ENCODE measurements at regions not wholly inside any gene's neighbourhood (a gene's known extent, or its start where the extent isn't known, plus 50 kb on each side); places are given as distances from the start of the nearest gene placed in this dataset.
"Not testable (repeated sequence)": the region's sequence is repeated elsewhere in the genome, so short reads cannot be mapped to it uniquely, and the experiment has no call there.

GRCh38 chr3:106485217-106485616 lies 616.4 kb upstream of the CBLB start:
- intact Hi-C loops (cut with DNase I, micrococcal nuclease) = no loop called here

GRCh38 chr3:106485802-106486201 lies 617.0 kb upstream of the CBLB start:
- Histone ChIP-seq H3K4me1 (ENCODE audit: low read depth) (no peaks in the 10 kb centered on the region), H3K36me3 (ENCODE audit: low read depth) (no peaks in the 10 kb centered on the region), H3K9me3 (no peaks in the 10 kb centered on the region), H3K4me3 (no peak overlapping the region)
- intact Hi-C loops (cut with DNase I, micrococcal nuclease) = no loop called here
- ATAC-seq (no peak), DNase-seq (no peak)
- TF ChIP-seq, protein P1, sequence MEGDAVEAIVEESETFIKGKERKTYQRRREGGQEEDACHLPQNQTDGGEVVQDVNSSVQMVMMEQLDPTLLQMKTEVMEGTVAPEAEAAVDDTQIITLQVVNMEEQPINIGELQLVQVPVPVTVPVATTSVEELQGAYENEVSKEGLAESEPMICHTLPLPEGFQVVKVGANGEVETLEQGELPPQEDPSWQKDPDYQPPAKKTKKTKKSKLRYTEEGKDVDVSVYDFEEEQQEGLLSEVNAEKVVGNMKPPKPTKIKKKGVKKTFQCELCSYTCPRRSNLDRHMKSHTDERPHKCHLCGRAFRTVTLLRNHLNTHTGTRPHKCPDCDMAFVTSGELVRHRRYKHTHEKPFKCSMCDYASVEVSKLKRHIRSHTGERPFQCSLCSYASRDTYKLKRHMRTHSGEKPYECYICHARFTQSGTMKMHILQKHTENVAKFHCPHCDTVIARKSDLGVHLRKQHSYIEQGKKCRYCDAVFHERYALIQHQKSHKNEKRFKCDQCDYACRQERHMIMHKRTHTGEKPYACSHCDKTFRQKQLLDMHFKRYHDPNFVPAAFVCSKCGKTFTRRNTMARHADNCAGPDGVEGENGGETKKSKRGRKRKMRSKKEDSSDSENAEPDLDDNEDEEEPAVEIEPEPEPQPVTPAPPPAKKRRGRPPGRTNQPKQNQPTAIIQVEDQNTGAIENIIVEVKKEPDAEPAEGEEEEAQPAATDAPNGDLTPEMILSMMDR (IDR thresholded peaks at IDR 0.05) = no peak

More at GRCh38 chr3:106485217-106485616, 616.4 kb upstream of the CBLB start:
- ATAC-seq (no peak), DNase-seq (no peak)
- TF ChIP-seq, protein P1 (IDR thresholded peaks at IDR 0.05) = no peak
- Histone ChIP-seq H3K4me3 (no peak overlapping the region), H3K4me1 (ENCODE audit: low read depth) (no peaks in the 10 kb centered on the region), H3K36me3 (ENCODE audit: low read depth) (no peaks in the 10 kb centered on the region), H3K9me3 (no peaks in the 10 kb centered on the region)

DNA sequence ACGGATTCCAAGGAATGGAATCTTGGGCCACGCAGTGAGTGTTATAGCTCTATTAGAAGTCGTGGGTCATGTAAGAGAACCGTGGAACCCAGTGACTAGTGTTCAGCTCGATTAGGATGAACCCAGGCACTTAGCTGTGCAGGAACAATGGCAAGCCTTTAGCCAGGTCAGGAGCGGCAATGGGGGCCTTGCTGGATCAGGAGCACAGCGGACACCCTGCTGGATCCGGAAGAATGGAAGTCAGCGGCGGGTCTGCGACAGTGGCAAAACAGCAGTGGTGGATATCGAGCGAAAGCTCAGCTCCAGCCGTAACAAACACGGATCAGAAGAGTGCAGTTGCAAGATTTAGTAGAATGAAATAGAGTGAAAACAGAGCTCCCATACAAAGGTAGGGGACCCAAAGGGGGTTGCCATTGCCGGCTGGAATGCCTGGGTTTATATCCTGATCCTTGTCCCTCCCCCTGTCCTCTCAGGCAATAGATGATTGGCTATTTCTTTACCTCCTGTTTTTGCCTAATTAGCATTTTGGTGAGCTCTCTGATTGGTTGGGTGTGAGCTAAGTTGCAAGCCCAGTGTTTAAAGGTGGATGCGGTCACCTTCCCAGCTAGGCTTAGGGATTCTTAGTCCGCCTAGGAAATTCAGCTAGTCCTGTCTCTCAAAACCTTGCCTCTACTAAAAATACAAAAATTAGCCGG lies 618.3 kb upstream of the CBLB start:
- H3K36me3 ChIP-seq (ENCODE audit: low read depth); H3K4me3 ChIP-seq; ATAC-seq; intact Hi-C loops (cut with DNase I, micrococcal nuclease); H3K4me1 ChIP-seq (ENCODE audit: low read depth); DNase-seq; H3K9me3 ChIP-seq: not testable (repeated sequence)

DNA sequence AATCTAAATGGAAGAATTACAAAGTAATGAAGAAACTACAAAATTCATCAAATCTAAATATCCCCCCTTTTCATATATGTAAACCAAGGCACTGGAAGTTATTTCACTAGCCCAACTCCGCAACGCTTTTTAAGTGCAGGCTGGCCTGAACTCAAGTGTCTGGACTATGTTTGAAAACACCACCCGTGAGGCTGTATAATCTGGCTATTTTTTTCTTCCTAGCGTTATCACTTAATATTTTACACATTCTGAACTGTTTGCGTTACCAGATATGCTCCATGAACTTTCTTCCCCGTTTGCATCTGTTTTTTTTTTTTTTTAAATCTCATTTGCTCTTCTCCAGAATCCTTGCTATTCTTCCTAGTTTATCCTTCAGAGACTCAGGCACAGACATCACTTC lies 619.5 kb upstream of the CBLB start:
- no peaks in the 10 kb centered on the region for H3K4me1 ChIP-seq (ENCODE audit: low read depth)
- ATAC-seq = no peak
- no peak overlapping the region for H3K4me3 ChIP-seq
- TF ChIP-seq, protein P1 (IDR thresholded peaks at IDR 0.05) = no peak
- no peak for DNase-seq
- H3K9me3 ChIP-seq = no peaks in the 10 kb centered on the region
- no peaks in the 10 kb centered on the region for H3K36me3 ChIP-seq (ENCODE audit: low read depth)
- intact Hi-C loops (cut with DNase I, micrococcal nuclease) = no loop called here

GRCh38 chr3:106491796-106492195 lies 623.0 kb upstream of the CBLB start:
- Histone ChIP-seq H3K36me3 (ENCODE audit: low read depth) (no peaks in the 10 kb centered on the region), H3K4me3 (no peak overlapping the region), H3K4me1 (ENCODE audit: low read depth) (no peaks in the 10 kb centered on the region), H3K9me3 (no peaks in the 10 kb centered on the region)
- TF ChIP-seq, protein P1 (IDR thresholded peaks at IDR 0.05) = no peak
- ATAC-seq (no peak), DNase-seq (no peak)
- intact Hi-C loops (cut with DNase I, micrococcal nuclease) = no loop called here

- no peak for ATAC-seq
- TF ChIP-seq, protein P1 (IDR thresholded peaks at IDR 0.05) = no peak
- DNase-seq = no peak
- no peaks in the 10 kb centered on the region for H3K36me3 ChIP-seq (ENCODE audit: low read depth)
- no peaks in the 10 kb centered on the region for H3K4me1 ChIP-seq (ENCODE audit: low read depth)
- intact Hi-C loops (cut with DNase I, micrococcal nuclease) = no loop called here
- no peaks in the 10 kb centered on the region for H3K9me3 ChIP-seq
- H3K4me3 ChIP-seq = no peak overlapping the region
Measured at GRCh38 chr3:106508331-106508893, 639.6 kb upstream of the CBLB start.

All from mucosa of descending colon (tissue), 3 donors.